GM23338 (cell line): ENCODE measurements at regions not wholly inside any gene's neighbourhood (a gene's known extent, or its start where the extent isn't known, plus 50 kb on each side); places are given as distances from the start of the nearest gene placed in this dataset.

ENCODE experiments used
- CTCF ChIP-seq, 2 experiments: fragments of 200-600 bp in 1 of 2; sonication (generic) in 1 of 2; conservative IDR thresholded peaks; 2 replicates each; pipeline versions ENCODE4 v1.5.1 to v1.6.1; 2016 to 2017; ENCODE audit warnings: antibody characterized with exemption in 2 of 2, low read depth in 2 of 2, mild to moderate bottlenecking in 2 of 2, moderate library complexity in 1 of 2
- NANOG ChIP-seq: IDR thresholded peaks from 2 replicates; pipeline ENCODE4 v1.6.1; 2016; ENCODE audit warnings: antibody characterized with exemption, borderline replicate concordance
- ZNF462 ChIP-seq: fragments of 250-450 bp; sonication (Bioruptor Pico); IDR thresholded peaks from 2 replicates; pipeline ENCODE4 v1.5.0; 2020; ENCODE audit warnings: mild to moderate bottlenecking, moderate library complexity

GRCh38 chr17:33564146-33564545 is 271.1 kb upstream of the ASIC2 start:
- TF ChIP-seq CTCF (conservative IDR thresholded peaks at IDR 0.05; ENCODE audit: low read depth in 2 of 2): no peak
- TF ChIP-seq NANOG: no peak
- TF ChIP-seq ZNF462 (CRISPR knock-in tag): no peak
